ENCODE measurements at regions not wholly inside any gene's neighbourhood (a gene's known extent, or its start where the extent isn't known, plus 50 kb on each side); places are given as distances from the start of the nearest gene placed in this dataset.

DNA sequence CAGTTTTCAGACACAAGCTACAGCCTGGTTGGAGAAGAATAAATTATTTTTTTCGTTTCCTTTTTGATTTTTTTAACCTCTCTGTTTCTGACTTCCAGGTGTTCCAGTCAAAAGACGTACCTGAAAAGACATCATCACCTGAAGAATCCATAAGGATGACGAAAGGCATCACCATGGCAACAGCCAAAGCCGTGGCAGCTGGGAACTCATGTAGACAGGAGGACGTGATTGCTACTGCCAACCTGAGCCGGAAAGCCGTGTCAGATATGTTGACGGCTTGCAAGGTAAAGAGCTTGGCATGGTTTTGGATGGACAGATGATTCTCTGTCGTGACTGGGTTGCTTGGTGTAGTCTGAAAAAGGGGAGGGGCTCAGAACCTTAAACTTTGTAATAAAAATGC lies 237.0 kb upstream of the TPM1 start:
- no peak for DNase-seq (ENCODE audit: low read depth)

DNA sequence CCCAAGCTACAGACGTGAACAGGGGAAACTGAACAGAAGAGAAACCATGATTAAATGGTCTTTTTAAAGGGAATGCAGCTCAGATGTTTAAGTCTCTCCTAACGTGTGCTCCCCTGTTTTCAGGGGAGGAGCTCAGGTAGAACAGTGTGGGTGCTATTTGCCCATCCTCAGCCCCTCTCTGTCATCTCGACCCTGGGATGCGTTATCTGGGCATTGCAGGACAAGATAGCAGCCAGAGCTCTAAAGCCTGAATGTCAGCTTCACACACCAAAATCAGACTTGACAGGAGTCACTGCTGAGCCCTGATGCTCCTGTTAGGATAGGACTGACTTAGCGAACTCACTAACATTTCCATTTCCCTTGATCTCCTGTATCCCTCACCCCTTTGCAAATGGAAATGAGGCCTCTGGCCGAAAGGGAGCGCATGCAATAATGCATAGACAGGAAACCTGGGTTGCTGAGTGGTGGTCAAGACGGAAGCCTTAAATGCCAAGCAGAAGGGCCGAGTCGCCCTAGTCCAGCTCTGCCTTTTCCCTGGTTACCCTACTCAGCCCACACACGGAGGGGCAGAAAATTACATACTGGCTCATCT lies 234.9 kb upstream of the TPM1 start:
- DNase-seq (ENCODE audit: low read depth): no peak

- no peak for DNase-seq (ENCODE audit: low read depth)
Observed at GRCh38 chr15:62809115-62809967, 233.2 kb upstream of the TPM1 start.

GRCh38 chr15:62809968-62810260 lies 232.6 kb upstream of the TPM1 start:
- DNase-seq (ENCODE audit: low read depth): no peak

DNA sequence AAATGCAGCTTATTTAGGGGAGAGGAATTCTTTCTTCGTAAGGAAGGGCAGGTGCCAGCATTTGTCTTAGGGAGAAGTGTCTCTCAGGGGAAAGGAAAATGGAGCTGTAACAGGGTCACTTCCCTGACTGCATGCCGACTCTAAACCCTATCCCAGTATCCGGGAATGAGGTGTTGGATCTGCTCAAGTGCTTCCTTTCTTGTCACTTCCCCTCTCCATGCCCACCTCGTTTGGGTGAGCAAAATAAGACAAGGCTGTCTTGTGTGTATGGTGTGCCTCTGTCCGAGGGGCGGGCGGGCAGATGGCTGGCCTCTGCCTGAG lies 230.1 kb upstream of the TPM1 start:
- DNase-seq (ENCODE audit: low read depth): no peak

DNA sequence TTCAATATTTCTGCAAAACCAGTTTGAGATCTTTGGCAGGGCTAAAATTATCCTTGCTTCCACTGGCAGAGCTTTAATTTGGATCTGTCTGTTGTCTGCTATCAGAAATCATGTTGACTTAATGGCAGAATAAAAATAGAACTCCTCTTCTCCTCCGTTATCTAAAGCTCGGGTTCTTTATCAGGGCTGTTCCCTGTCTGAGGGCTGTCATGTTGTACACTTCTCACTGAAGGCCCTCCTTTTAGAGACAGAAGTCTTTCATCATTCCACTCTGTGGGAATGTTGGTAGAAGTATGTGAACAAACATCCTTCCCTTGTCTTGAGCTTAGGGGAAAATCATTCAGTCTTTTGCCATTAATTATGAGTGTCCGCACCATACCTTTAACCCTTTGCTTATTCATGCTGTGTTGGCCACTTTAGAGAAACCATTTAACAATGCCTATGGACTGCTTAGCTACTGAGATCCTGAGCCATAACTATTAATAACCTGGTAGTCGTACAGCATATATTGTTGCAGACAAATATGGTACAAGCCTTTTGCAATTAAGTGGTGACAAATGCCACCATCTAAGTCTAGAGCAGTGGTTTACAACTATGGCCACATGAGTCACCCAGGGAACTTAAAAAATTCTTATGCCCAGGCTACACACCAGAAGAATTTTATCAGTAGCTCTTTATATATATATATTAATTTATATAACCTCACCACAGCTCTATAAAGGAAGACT lies 226.0 kb upstream of the TPM1 start:
- DNase-seq (ENCODE audit: low read depth): no peak

DNA sequence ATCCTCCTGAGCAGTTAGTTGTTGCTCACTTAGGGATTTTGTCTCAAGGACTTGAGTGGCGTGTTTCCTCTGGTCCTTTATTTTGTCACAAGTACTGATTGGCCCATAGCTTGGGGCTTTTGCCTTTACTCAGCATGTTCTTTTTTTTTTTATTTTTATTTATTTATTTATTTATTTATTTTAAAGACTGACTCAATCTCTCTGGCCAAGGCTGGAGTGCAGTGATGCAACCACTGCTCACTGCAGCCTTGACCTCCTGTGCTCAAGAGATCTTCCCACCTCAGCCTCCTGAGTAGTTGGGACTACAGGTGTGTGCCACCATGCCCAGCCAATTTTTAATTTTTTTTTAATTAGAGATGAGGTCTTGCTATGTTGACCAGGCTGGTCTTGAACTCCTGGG lies 223.9 kb upstream of the TPM1 start:
- no peak for DNase-seq (ENCODE audit: low read depth)

GRCh38 chr15:62821384-62822131 lies 221.0 kb upstream of the TPM1 start:
- DNase-seq (ENCODE audit: low read depth): no peak

DNA sequence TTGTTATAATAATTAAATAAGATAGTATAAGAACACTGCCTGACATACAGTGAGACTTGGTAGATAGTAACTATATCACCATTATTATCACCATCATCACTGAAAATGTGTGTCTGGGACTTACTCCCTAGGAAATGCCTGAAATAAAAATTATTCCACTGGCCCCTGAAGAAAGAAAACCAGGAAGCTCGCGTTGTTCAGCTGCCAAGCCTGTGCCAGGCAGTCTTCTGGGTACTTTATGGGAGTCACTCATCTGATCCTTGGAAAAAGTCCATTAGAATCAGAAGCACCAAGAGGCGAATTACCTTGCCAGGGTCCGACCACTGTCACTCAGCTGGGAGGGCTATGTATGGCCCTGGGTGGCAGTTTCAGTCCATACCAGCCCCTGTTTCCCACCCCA lies 220.3 kb upstream of the TPM1 start:
- no peak for DNase-seq (ENCODE audit: low read depth)

DNA sequence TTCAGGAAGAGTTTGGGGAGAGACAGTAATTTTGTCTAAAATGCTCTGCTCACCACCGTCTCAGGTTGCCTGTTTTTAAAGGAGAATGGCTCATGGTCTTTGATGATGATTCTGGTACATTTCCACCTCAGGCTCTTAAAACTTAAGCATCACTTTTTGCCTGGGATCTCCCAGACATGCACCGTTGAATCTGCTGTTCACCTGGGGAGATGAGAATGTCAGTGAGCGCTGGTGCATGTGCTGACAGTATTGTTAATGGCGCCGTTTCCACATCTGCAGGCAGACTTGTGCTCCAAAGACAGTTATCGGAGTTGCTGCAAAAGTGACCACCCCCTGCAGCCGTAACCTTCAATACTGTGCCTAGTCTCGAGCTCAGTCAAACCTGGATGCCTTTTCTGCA lies 219.0 kb upstream of the TPM1 start:
- DNase-seq (ENCODE audit: low read depth): no peak

- DNase-seq (ENCODE audit: low read depth): no peak
Observed at GRCh38 chr15:62824111-62825015, 218.2 kb upstream of the TPM1 start.

DNA sequence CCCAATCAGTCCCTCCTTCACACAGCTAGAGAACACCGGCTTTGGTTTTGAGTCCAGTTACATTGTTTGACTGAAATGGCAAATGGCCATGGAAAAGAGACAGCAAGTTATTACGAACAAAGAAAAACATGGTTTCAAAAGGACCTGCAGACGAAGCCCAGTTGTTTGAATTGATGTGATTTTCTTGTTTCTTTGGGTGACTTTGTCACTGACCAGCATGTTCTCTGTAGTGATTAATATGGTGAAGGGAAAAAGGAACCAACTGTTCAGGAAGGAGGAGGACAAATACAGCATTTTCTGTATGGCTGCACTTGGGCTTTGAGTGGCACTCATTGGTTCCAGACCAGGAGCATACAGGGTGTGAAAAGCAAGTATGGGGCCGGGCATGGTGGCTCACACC lies 217.4 kb upstream of the TPM1 start:
- DNase-seq (ENCODE audit: low read depth): no peak

GRCh38 chr15:62826561-62826960 lies 216.0 kb upstream of the TPM1 start:
- DNase-seq (ENCODE audit: low read depth): no peak

DNA sequence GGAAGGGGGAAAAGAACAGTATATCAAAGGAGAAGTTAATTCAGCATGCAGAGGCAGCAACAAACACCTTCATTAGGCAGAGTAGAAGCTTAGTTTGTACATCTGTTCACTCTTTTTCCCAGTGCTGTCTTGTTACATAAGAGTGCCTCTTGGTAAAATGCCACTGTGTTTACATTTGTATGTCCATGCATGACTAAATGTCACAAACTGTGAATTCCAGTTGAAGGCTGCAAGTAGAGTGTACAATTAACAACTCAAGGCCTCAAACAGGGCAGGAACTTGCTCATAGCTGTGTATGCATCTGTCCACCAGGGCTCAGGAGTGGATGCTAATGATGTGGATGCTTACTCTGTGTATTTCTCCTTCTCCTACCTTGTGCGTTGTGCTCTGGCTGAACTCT lies 214.2 kb upstream of the TPM1 start:
- DNase-seq (ENCODE audit: low read depth): no peak

DNA sequence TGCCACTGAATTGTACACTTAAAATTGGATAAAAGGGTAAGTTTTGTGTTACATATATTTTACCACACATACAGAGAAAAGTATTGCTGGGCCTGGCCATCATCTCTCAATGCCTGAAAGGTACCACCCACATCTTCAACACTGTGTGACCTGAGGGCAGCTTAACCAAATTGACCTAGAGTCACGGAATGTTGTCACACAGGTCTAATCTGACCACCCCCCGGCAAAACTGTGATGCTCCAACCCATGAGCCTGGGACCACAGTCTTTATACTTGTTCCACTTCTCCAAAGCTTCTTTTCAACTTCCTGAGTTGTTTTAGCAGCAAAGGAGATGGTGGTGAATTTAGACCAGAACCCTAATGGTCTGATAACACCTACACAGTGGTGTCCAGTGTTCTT lies 210.3 kb upstream of the TPM1 start:
- no peak for DNase-seq (ENCODE audit: low read depth)

GRCh38 chr15:62833646-62834045 lies 208.9 kb upstream of the TPM1 start:
- no peak for DNase-seq (ENCODE audit: low read depth)

DNA sequence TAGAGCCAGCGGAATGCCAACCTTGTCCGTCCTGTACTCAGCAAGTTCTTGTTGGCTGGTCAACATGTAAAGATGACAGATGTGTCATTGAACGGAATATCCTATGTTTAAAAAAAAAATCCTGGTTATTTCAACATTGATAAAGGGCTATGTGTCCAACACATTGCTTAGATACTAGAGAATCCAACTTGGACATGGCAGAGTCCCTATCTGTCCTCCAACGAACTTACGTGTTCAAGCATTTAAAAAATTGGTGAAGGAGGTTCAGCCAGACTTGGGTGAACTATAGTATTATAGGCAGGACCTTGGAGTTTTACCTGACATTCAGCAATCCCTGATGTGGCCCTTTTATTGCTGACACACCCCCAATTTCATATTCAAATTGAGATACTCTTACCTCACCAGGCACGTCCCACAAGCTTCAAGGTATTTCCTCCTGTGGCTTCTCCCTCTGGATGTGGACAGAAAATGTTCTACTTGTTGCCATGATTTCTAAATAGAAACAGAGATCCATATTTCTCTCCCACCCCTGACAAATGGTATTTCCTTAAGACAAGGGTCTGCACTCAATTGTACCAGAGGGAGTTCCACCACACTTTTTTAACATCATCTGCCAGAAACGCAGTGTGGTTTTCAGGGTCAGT lies 207.7 kb upstream of the TPM1 start:
- DNase-seq (ENCODE audit: low read depth): no peak

DNA sequence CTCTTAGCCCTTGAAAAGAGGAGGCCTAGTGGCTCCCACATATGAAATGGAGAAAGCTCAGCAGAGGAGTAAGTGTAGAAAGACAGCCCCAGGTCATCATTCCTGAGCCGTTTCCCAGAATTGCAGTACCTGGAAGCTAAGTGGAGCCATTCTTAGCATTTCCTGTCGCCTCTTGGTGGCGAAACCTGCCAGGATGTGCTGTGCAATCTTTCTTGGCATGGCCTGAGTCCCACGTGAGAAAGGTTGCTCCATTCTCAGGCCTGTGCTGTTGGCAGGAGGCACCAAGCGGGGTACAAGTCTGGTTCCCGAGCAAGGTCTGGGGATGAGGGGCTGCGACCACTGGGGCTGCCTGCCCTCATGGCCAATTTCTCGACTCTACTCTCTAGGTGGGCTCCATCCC lies 207.2 kb upstream of the TPM1 start:
- DNase-seq (ENCODE audit: low read depth): no peak

GRCh38 chr15:62835762-62836161 lies 206.8 kb upstream of the TPM1 start:
- no peak for DNase-seq (ENCODE audit: low read depth)

- no peak for DNase-seq (ENCODE audit: low read depth)
Observed at GRCh38 chr15:62840526-62841268, 201.8 kb upstream of the TPM1 start.

- no peak for DNase-seq (ENCODE audit: low read depth)
Observed at GRCh38 chr15:62841269-62841628, 201.3 kb upstream of the TPM1 start.

Data from activated T-helper 9 cell treated with anti-CD3 and anti-CD28 coated beads, Interleukin-2, amount 50 U/mL, for 16 hours (primary cell).